Heart right ventricle (tissue), 16 donors: ENCODE measurements at regions not wholly inside any gene's neighbourhood (a gene's known extent, or its start where the extent isn't known, plus 50 kb on each side); places are given as distances from the start of the nearest gene placed in this dataset.
"Not testable (repeated sequence)": the region's sequence is repeated elsewhere in the genome, so short reads cannot be mapped to it uniquely, and the experiment has no call there.

Experiments
- ATAC-seq, 8 donors: fragments of 200-7000 bp; cut with Tn5 transposase; one replicate each; pipeline ENCODE4 v1.9.1; 2020; ENCODE audit warnings: mild to moderate bottlenecking in 8 of 8, moderate library complexity in 8 of 8, moderate number of reproducible peaks in 1 of 8
- DNase-seq, 2 donors: peaks; one replicate each; pipeline ENCODE4 v3.0.0-alpha.2; 2020
- H3K27ac ChIP-seq, 10 donors: fragments of 200-600 bp; sonication (generic) in 2 of 10; one replicate each; pipeline versions ENCODE4 v1.5.0 to v1.8.0; 2020 to 2022; ENCODE audit warnings: mild to moderate bottlenecking in 3 of 10
- H3K27me3 ChIP-seq, 7 donors: fragments of 200-600 bp; one replicate each; pipeline ENCODE4 v1.8.0; 2021 to 2022; ENCODE audit warnings: mild to moderate bottlenecking in 2 of 7
- H3K36me3 ChIP-seq, 9 donors: fragments of 200-600 bp; sonication (generic) in 1 of 9; one replicate each; pipeline versions ENCODE4 v1.5.0 to v1.8.0; 2020 to 2022; ENCODE audit warnings: mild to moderate bottlenecking in 2 of 9
- H3K4me1 ChIP-seq, 9 donors: fragments of 200-600 bp; sonication (generic) in 1 of 9; one replicate each; pipeline versions ENCODE4 v1.5.0 to v1.8.0; 2020 to 2022; ENCODE audit warnings: mild to moderate bottlenecking in 4 of 9
- H3K4me3 ChIP-seq, 10 donors: fragments of 200-600 bp; sonication (generic) in 2 of 10; one replicate each; pipeline versions ENCODE4 v1.5.0 to v1.8.0; 2020 to 2022; ENCODE audit warnings: mild to moderate bottlenecking in 7 of 10, moderate library complexity in 2 of 10
- H3K9me3 ChIP-seq, 11 donors: fragments of 200-600 bp in 10 of 11; sonication (generic) in 2 of 11; one replicate each; pipeline versions ENCODE4 v1.5.0 to v1.8.0; 2013 to 2022; ENCODE audit warnings: mild to moderate bottlenecking in 2 of 11, control low read depth in 1 of 11, moderate library complexity in 1 of 11
- CTCF ChIP-seq, 9 donors: fragments of 200-600 bp; sonication (generic) in 2 of 9; IDR thresholded peaks; one replicate each; pipeline versions ENCODE4 v1.5.0 to v1.8.0; 2021 to 2022; ENCODE audit warnings: antibody characterized with exemption in 9 of 9, mild to moderate bottlenecking in 5 of 9, moderate library complexity in 1 of 9
- WGBS, 2 donors: extraction: QIAGEN DNeasy Blood & Tissue Kit; methylation state at CpG; one replicate each; pipeline ENCODE4 v1.1.7; 2013; ENCODE audit warnings: inconsistent platforms in 1 of 2; 5-methylcytosine and 5-hydroxymethylcytosine counted together
- intact Hi-C, 10 donors: fragments of 100-400 bp; cut with DNase I; formaldehyde crosslinking; loops; one replicate each; pipeline versions ENCODE4 v1.11.1 to v1.14.2; 2022
- donor health status: Arrhythmogenic right ventricular cardiomyopathy.
- donor health status: ischemic (EF 13 %, LVEDD 7.1; RV severe dilation, severe dysfunction).
- donor health status: healthy with polysubstance abuse.
- donor health status: DM: no; HTN: yes; CAD: no.
- donor health status: DM: no; HTN: no; CAD: no.
- donor health status: ischemic (EF 25% LVEDD 6.9; RV normal size, moderate dysfunction).
- donor health status: ischemic (EF 25% LVEDD 5.7; RV mildly dilated, moderate dysfunction).
- donor health status: healthy.
- donor health status: DM: yes; HTN: yes; CAD: no.
- donor health status: Ischemic cardiomyopathy.
- donor health status: ischemic (EF 35%, LVEDD 5.7; RV mildly dilated, moderate dysfunction).
- donor health status: nonischemic (EF 11% LVEDD 7.7; RV severe dilation, severe dysfunction).
- donor health status: DM: yes; HTN: yes; CAD: no.
- donor health status: PGD.
- donor health status: ischemic (EF 29% LVEDD 5.4; RV normal size, mild dysfunction).
- donor health status: nonischemic (EF 23%, LVEDD 6.1; RV moderate dilation, normal function).

- Histone ChIP-seq H3K27ac (peak overlapping the region in 8 of 10 donors; percentile 4 to 71 (median 63)), H3K4me3 (peak overlapping the region in 9 of 10 donors; percentile 8 to 53 (median 41)), H3K4me1 (peaks cover 0 to 16% (median 11%) of the 10 kb centered on the region in 9 donors), H3K27me3 (no peaks in the 10 kb centered on the region), H3K9me3 (no peaks in the 10 kb centered on the region), H3K36me3 (no peaks in the 10 kb centered on the region)
- peak; percentile 94 to 100 (median 98) for TF ChIP-seq CTCF (IDR thresholded peaks at IDR 0.05)
- ATAC-seq, result peak; percentile 93 to 98 (median 96)
- peak; percentile 86 to 90 for DNase-seq
- 6 to 7% methylated on average over 29 of the region's 29 CpGs for WGBS, 2 donors
- intact Hi-C loops, result loop anchor here in 9 of 10 donors (2.0 to 10.0 kb wide), 14 partner anchors 75 to 870 kb away; partner anchors contain the start of genes PPM1B (in 3 of the 9), CAMKMT (in 1 of the 9) and PREPL (in 1 of the 9)
Observed at GRCh38 chr2:44087036-44087713, 81.5 kb upstream of the PPM1B start.

- Histone ChIP-seq H3K36me3 (no peaks in the 10 kb centered on the region), H3K9me3 (no peaks in the 10 kb centered on the region), H3K27me3 (no peaks in the 10 kb centered on the region), H3K27ac (peak overlapping the region in 8 of 10 donors; percentile 4 to 71 (median 63)), H3K4me3 (peak overlapping the region in 9 of 10 donors; percentile 8 to 53 (median 41)), H3K4me1 (peaks cover 0 to 16% (median 11%) of the 10 kb centered on the region in 9 donors)
- intact Hi-C loops, result loop anchor here in 9 of 10 donors (2.0 to 10.0 kb wide), 14 partner anchors 75 to 870 kb away; partner anchors contain the start of genes PPM1B (in 3 of the 9), CAMKMT (in 1 of the 9) and PREPL (in 1 of the 9)
- DNase-seq, result no peak
- no peak for TF ChIP-seq CTCF (IDR thresholded peaks at IDR 0.05)
- ATAC-seq, result peak in 5 of 8 donors; percentile 11 to 34 (median 19)
- 75 to 76% methylated on average over 4 of the region's 4 CpGs for WGBS, 2 donors
Observed at GRCh38 chr2:44087714-44088092, 81.0 kb upstream of the PPM1B start.

- H3K4me3 ChIP-seq, DNase-seq, H3K9me3 ChIP-seq, H3K27ac ChIP-seq, H3K36me3 ChIP-seq, ATAC-seq, H3K27me3 ChIP-seq, H3K4me1 ChIP-seq: not testable (repeated sequence)
- intact Hi-C loops, result loop anchor here in 2 of 10 donors (10.0 kb wide), 1 partner anchor 72 kb away; the partner anchor contains the start of gene PPM1B (in 2 of the 2)
- WGBS, 2 donors, result 94 to 97% methylated on average over 5 of the region's 5 CpGs
Observed at GRCh38 chr2:44092519-44092918, 76.2 kb upstream of the PPM1B start.

GRCh38 chr2:44093970-44094369 is 74.7 kb upstream of the PPM1B start:
- no peaks in the 10 kb centered on the region for H3K4me1 ChIP-seq
- ATAC-seq (no peak), DNase-seq (no peak)
- WGBS, 2 donors, result 84 to 90% methylated on average over 3 of the region's 3 CpGs
- H3K9me3 ChIP-seq, result no peaks in the 10 kb centered on the region
- H3K27ac ChIP-seq, result no peak overlapping the region
- no peak overlapping the region for H3K4me3 ChIP-seq
- no peaks in the 10 kb centered on the region for H3K36me3 ChIP-seq
- no peak for TF ChIP-seq CTCF (IDR thresholded peaks at IDR 0.05)
- H3K27me3 ChIP-seq, result no peaks in the 10 kb centered on the region
- intact Hi-C loops, result loop anchor here in 2 of 10 donors (10.0 kb wide), 1 partner anchor 71 kb away; the partner anchor contains the start of gene PPM1B (in 2 of the 2)
